ENCODE measurements at regions not wholly inside any gene's neighbourhood (a gene's known extent, or its start where the extent isn't known, plus 50 kb on each side); places are given as distances from the start of the nearest gene placed in this dataset.
"Not testable (repeated sequence)": the region's sequence is repeated elsewhere in the genome, so short reads cannot be mapped to it uniquely, and the experiment has no call there.

DNA sequence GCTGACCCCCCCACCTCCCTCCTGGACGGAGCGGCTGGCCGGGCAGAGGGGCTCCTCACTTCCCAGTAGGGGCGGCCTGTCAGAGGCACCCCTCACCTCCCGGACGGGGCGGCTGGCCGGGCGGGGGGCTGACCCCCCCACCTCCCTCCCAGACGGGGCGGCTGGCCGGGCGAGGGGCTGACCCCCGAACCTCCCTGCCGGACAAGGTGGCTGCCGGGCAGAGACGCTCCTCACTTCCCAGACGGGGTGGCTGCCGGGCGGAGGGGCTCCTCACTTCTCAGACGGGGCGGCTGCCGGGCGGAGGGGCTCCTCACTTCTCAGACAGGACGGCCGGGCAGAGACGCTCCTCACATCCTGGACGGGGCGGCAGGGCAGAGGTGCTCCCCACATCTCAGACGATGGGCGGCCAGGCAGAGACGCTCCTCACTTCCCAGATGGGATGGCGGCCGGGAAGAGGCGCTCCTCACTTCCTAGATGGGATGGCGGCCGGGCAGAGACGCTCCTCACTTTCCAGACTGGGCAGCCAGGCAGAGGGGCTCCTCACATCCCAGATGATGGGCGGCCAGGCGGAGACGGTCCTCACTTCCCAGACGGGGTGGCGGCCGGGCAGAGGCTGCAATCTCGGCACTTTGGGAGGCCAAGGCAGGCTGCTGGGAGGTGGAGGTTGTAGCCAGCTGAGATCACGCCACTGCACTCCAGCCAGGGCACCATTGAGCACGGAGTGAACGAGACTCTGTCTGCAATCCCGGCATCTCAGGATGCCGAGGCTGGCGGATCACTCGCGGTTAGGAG lies 66.2 kb upstream of the PAPPA2 start:
- DNase-seq: not testable (repeated sequence)

DNA sequence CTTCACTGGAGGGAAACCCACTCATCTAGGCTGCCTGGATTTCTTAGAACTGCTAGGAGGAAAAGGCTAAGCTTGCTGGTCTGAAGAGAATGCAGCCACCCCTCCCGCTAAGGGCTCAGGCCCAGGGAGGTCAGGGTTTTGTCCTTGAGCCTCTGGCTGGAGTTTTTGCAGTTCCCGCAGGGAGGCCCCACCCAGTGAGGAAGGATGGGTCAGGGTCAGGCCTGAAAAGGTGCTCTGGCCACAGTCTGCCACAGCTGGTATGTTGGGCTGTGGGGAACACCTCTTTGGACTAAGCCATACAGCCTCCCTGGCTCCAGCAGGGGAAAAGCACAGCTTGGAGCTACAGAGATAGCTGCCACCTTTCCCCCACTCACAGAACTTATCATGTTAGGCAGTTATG lies 71.4 kb upstream of the PAPPA2 start:
- no peak for DNase-seq

DNA sequence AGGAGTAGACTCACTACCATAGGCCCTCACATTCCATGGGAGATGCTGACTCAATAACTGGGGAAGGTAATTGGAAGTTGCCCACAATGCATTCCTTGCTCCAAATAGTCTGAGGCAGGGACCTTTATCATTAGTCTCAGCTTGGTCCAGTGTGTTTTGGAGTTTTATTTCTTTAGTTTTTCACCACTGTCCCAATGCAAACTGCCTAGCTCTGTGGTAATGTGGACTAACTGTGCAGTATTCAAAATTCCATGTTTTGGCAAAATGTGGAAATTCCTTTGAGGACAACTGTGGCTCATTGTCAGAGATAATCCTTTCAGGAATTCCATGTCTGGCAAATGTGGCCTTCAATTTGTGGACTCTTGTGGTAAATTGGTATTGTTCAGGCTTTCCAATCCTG lies 78.1 kb upstream of the PAPPA2 start:
- DNase-seq: no peak

DNA sequence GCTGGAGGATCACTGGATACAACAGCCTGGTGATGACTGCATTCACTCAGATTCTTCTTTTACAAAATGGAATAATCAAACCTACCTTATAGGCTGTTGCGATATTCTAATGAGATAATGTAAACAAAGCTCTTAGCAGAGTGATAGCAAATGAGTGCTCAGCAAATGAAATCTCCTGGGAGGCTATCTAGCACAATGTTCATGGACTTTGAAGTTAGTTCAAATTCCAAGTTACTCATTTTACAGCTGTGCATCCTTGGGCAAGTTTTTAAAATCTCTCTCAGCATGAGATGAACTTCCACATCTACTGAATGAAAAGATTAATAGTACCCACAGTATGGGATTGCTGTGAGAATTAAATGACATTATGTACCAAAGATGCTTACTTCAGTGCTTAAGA lies 80.8 kb upstream of the PAPPA2 start:
- no peak for DNase-seq

DNA sequence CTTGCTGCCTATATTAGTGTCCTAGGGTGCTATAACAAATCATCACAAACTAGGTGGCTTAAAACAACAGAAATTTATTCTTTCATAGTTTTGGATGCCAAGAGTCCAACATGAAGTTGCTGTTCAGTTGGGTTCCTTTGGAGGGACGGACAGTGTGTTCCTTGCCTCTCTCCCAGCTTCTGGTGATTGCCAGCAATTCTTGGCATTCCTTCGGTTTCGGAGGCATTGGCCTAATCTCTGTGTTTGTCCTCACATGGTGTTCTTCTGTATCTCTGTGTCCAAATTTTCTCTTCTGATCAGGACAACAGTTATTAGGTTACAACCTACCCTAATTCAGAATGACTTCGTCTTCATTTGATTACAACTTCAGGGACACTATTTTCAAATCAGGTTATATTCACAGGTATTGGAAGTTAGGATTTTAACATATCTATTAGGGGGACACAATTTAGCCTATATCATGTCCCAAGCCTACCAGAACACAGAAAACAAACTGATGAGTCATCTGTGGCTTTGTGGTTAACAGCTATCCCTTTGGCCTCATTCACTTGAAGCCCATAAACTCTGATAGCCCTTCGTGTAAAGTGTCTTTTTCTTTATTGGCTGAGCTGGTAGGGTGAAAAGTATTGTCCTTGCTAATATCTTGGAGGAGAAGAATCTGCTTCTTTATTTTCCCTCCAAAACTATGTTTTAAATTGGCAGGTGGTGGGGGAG lies 83.2 kb upstream of the PAPPA2 start:
- no peak for DNase-seq

DNA sequence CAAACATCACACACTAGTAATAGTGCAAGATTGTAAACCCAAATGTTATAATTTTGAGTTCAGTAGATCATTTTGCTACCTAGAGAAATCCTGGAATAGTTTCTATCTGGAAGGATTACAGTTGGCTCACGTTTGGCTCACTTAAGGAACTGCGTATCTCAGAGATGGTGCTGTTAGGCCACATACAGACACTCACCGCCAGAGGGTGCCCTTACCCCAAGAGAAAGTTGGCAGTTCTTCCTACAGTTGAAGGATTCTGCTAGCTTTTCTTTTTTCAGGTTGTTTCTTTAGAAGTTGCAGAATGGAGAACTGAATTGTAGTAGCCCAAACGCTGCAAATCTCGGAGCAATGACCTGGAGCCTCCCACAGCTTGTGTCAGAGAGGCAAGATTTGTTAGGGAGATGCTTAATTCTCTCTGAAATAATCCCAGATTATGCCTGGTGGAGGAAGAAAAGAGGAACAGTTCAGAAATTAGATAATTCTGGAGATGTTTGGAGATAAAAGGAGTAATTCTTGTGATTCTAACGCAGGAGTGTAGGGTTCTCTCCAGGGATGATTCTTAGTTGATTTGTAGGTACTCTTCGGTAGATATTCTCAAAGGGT lies 87.9 kb upstream of the PAPPA2 start:
- DNase-seq: peak; percentile 23

DNA sequence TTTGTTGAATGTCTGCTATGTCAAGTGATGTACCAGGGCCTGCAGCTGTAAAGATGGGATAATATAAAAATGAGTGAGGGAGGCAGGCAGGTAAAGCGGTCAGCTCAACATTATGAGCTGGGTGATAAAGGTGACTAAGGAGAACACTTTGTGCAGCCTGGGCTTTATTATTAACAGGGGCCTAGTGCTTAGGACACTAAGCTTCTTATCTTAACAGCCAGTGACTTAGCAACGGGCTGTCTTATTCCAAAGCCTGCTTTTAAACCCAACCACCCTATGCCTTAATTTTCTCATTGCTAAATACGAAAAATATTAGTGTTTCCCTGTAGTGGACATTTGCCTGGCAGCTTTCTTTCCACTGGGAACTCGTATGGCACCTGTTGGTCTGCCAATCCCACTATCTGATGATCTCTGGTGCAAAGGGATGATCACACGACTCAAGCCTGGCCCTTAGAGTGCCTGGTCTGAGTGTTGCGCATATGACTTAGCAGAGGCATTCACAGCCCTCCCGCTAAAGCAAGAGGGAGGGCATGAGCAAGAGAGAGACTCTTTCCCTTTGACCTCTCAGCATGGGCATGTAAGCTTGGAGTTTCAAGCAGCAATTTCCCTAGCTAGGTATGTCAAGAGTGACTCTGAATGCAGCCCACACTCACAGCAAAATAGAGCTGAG lies 98.6 kb upstream of the PAPPA2 start:
- DNase-seq: no peak

DNA sequence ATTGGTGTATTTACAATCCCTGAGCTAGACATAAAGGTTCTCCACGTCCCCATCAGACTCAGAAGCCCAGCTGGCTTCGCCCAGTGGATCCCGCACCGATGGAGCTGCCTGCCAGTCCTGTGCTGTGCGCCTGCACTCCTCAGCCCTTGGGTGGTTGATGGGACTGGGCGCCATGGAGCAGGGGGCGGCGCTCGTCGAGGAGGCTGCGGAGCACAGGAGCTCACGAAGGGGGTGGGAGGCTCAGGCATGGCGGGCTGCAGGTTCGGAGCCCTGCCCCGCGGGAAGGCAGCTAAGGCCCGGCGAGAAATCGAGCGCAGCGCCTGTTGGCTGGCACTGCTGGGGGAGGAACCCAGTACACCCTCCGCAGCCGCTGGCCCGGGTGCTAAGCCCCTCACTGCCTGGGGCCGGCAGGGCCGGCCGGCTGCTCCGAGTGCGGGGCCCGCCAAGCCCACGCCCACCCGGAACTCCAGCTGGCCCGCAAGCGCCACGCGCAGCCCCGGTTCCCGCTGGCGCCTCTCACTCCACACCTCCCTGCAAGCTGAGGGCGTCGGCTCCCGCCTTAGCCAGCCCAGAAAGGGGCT lies 113.8 kb upstream of the PAPPA2 start:
- not testable (repeated sequence) for DNase-seq

DNA sequence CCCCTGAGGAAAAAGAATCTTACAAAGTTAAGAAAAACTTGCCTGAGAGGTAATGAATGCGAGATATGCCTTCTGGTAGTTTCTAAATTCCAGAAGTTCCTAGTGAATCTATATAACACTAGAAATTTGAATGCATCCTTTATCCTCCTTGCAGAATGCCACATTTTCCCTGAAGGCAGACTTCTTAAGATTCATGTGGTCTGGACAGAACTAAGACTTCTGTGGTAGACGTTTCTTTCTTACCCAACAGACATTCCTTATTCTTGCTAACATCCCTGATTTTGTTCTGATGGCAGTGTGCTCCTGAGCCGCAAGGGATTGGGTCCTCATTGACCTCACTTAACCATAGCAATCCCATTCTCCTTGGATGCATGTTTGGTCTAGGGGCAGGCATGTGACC lies 121.3 kb upstream of the PAPPA2 start:
- no peak for DNase-seq

DNA sequence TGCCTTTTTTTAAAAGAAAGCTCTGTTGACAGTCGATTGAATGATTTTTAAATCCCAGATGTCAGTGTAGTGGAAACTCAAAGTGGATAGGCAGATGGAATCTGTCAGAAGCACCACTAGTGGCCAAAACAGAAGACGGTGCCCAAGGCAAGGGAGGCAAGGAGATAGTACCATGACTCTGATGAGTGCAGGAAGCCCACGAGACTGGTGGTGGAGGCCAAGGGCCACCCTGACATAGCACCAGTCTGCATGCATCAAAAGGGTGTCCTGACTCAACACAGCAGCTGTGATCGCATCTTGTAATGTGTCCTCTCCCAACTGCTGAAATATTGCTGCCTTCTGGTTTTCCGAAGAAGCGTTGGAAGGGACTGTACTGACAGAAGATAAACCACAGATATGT lies 124.1 kb upstream of the PAPPA2 start:
- no peak for DNase-seq

DNA sequence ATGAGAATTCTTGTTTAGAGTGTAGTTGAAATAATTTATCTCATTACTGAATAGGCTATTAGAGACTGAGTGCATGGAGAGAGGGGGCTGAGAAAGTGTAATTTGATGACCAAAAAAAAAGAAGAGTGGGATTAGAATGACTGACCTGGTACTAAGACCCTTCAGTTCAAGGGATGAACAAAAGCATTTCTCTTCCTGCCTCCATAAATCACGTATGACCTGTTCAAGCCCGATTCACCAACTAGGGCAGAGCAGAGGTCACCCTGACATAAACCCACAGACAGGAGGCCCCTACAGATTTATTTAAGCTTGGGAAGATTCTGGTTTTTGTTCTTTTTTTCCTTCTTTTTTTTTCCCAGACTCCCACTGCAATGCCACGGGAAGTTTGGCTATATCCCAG lies 123.7 kb upstream of the COP1 start:
- no peak for DNase-seq

DNA sequence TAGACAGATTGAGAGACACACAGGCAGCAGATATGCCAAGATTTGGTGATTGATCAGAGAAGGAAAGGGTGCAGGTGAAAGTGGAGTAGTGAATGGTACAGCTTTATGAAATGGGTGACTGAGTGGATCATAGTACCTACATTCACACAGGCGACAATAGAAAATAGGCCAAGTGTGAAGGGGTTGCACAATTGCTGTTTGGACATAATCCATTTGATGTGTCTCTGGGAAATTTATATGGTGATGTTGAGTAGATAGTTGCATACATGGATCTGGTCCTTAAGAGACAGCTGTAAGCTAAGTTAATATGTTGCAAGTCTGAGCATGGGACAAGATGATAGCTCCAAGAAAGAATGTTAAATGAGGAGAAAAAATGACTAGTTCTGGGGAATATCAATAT lies 118.6 kb upstream of the COP1 start:
- DNase-seq: no peak

DNA sequence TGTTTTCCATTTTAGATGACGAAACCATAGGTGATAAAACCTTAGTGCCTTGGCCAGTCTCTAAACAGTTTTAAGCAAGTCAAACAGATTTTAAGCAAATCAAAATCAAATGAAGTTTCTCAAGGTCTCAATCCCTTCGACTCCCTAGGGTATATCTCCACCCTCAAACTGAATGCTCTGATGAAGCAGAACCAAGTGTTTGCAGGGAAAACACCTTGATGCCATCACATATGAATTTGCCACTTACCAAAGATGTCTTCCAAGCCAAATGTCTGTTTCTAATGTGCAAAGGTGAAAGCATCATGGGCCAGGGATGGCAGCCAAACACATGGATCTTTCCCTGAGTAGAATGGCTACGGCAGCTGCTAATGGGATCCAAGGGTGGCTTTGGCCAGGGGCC lies 116.4 kb upstream of the COP1 start:
- DNase-seq: no peak

DNA sequence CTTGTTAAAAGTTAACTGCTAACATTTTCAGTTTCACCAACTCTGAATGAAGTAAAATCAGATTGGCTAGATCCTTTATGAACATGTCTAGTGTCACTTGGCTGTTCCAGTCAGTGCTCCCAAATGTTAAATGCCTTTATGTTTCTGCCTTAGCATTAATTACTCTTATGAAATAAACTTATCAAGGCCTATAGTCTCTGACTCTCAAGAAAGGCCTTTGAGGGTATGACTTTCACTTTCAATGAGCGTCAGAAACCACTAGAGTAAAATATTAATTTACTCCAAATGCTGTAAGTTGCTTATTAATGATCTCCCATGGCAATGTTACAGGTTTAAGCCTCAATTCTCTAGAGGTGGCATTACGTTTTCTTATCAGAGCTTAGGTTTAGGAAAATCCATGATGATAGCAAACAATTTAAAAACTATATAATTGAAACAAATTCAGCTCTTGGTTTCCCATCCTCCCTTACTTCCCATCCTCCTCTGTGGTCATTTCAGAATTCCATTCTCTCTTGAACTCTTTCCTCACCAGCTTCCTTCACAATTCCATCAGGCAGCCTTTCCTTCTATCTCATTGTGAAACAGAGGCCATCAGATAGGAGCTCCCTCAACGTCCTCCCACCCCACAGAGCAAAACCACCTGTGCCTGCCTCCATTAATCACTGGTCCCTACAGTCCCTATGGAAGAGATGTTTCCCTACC lies 108.6 kb upstream of the COP1 start:
- no peak for DNase-seq

DNA sequence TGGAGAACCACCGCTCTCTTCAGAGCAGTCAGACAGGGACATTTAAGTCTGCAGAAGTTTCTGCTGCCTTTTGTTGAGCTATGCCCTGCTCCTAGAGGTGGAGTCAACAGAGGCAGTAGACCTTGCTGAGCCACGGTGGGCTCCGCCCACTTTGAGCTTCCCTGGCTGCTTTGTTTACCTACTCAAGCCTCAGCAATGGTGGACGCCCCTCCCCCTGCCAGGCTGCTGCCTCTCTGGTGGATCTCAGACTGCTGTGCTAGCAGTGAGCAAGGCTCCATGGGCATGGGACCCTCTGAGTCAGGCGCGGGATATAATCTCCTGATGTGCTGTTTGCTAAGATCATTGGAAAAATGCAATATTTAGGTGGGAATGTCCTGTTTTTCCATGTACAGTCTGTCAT lies 89.5 kb upstream of the COP1 start:
- not testable (repeated sequence) for DNase-seq

DNA sequence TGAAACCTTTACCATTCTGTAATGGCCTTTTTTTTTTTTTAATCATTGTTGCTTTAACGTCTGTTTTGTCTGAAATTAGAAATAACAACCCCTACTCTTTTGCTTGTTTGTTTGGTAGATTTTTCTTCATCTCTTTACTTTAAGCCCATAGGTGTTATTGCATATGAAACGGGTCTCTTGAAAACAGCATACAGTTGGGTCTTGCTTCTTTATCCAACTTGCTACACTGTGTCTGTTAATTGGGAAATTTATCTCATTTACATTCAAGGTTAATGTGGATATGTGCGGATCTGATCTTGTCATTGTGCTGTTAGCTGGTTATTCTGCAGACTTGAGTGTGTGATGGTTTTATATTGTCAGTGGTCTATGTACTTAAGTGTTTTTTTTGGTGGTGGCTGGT lies 78.9 kb upstream of the COP1 start:
- DNase-seq: no peak

DNA sequence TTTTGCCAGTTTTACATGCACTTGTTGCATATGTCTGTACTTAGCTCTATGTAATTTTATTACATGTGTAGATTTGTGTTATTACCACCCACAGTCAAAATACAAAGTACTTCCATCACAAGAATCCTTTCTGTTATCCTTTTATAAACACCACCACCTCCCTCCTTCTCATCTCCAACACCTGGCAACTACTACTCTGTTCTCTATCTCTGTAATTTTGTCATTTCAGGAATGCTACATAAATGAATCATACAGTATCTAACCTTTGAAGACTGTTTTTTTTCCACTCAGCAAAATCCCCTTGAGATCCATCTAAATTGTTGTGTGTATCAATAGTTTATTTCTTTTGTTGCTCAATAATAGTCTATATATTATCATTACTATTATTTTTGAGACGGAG lies 64.5 kb upstream of the COP1 start:
- DNase-seq: no peak

Measured in NCI-H446 treated with DMSO at 0.1 percent for 48 hours (cell line).